ENCODE measurements at regions not wholly inside any gene's neighbourhood (a gene's known extent, or its start where the extent isn't known, plus 50 kb on each side); places are given as distances from the start of the nearest gene placed in this dataset.
A peak's percentile ranks its signal among the peaks of the same experiment; 100 is the strongest.

- no peaks in the 10 kb centered on the region for H3K9me3 ChIP-seq (ENCODE audit: low read depth)
- no peaks in the 10 kb centered on the region for H3K27me3 ChIP-seq
- DNase-seq (ENCODE audit: low read depth in 1 of 2, low spot score in 1 of 2): no peak
- H3K36me3 ChIP-seq: no peaks in the 10 kb centered on the region
- peaks cover 4% of the 10 kb centered on the region for H3K4me1 ChIP-seq (ENCODE audit: low read depth)
- no peak for TF ChIP-seq CTCF (IDR thresholded peaks at IDR 0.05; ENCODE audit: low read depth, low read length)
- no peak overlapping the region for H3K4me3 ChIP-seq
- no peak overlapping the region for H3K27ac ChIP-seq
Observed at GRCh38 chr6:150761771-150762170, 103.7 kb upstream of the MTHFD1L start.

DNA sequence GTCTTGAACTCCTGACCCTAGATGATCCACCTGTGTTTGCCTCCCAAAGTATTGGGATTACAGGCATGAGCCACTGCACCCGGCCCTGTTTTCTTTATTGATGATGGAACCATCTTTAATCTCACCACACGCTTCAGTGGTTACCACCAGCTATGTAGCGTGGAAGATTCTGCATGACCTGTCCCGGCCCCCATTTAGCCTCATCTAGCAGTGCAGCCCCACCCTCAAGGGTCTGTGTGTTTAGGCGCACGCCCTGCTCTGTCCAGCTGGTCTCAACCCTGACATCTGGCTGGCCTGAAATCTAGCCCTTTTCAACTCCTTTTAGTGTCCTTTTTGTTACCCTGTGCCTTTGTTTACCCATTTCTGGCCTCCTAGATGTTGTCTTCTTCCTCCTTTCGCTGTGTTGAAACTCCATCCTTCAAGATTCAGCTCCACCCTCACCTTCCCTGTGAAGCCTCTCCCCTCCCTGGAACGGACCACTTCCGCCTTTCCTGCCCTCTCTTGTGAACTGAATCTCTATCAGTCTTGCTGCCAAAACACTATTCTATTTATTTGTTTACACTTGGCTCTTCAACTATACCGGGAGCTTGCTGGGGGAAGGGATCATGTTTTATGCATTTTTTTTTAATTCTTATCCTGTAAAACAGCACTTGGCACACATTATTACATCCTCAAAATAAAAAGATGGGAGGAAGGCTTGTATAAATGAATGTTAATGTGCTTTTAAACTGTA is 101.0 kb upstream of the MTHFD1L start:
- H3K27me3 ChIP-seq: no peaks in the 10 kb centered on the region
- no peaks in the 10 kb centered on the region for H3K36me3 ChIP-seq
- no peak overlapping the region for H3K4me3 ChIP-seq
- peaks cover 14% of the 10 kb centered on the region for H3K4me1 ChIP-seq (ENCODE audit: low read depth)
- DNase-seq (ENCODE audit: low read depth in 1 of 2, low spot score in 1 of 2): no peak
- H3K9me3 ChIP-seq (ENCODE audit: low read depth): no peaks in the 10 kb centered on the region
- H3K27ac ChIP-seq: no peak overlapping the region
- no peak for TF ChIP-seq CTCF (IDR thresholded peaks at IDR 0.05; ENCODE audit: low read depth, low read length)

DNA sequence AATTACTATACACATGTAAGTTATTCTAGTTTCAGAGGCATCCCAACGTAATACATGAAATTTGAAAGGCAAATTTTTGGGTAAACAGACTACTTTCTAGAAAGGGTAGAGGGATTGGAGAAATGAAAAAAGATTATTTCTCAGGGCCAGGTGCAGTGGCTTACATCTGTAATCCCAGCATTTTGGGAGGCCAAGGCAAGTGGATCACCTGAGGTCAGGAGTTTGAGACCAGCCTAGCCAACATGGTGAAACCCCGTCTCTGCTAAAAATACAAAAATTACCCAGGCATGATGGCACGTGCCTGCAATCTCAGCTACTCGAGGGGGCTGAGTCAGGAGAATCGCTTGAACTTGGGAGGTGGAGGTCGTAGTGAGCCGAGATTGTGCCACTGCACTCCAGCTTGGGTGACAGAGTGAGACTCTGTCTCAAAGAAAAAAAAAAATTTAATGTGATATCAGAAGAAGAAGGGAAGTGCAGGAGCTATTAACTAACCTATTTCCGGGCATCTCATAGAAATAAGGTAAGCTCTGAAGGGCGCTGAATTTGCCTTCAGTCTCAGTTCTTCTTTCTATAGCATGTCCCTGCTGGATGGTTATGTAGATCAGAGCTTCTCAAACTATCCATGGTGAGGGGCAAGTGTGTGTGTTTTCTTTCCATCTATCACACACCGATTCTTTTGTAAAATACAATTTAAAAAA is 100.3 kb upstream of the MTHFD1L start:
- H3K4me1 ChIP-seq (ENCODE audit: low read depth): peaks cover 14% of the 10 kb centered on the region
- no peaks in the 10 kb centered on the region for H3K27me3 ChIP-seq
- no peak for DNase-seq (ENCODE audit: low read depth in 1 of 2, low spot score in 1 of 2)
- TF ChIP-seq CTCF (IDR thresholded peaks at IDR 0.05; ENCODE audit: low read depth, low read length): no peak
- H3K36me3 ChIP-seq: no peaks in the 10 kb centered on the region
- no peaks in the 10 kb centered on the region for H3K9me3 ChIP-seq (ENCODE audit: low read depth)
- H3K4me3 ChIP-seq: no peak overlapping the region
- H3K27ac ChIP-seq: no peak overlapping the region

DNA sequence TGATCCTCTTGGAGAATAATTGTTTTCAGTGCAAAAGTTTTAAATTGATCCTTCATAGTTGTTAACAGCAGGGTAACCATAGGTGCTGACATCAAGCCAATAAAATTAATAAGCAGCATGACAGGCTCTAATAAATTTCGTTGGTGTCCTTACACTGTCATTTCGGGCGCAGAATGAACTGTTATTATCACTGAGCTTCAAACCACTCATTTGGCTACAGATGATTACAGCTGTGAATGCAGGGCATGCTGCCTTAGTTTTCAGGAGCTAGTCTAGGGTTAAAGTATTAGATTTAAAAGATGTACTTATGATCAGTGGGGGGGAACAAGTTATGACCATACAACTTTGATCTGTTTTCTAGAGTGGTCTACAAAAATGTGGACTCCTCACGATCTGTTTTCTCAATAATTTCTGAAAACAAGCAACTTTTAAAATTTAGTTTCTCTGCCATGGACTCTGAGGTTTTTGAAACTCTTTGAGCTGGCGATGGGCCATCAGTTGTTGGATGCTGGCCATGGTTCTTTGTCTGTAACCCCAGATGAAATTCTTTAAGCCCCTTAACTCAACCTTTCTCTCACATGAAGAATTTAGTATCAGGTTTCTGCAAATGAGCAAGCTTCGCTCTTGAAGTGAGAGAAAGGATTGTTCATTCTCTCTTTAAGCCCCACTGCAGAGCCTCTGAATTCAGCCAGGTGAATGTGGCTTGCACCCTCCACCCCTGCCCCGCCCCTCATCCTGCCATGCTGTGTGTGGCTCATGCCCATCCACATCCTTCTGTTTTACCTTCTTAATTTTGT is 99.1 kb upstream of the MTHFD1L start:
- Histone ChIP-seq H3K27me3 (no peaks in the 10 kb centered on the region), H3K4me3 (no peak overlapping the region), H3K9me3 (ENCODE audit: low read depth) (no peaks in the 10 kb centered on the region), H3K27ac (no peak overlapping the region), H3K4me1 (ENCODE audit: low read depth) (peaks cover 14% of the 10 kb centered on the region), H3K36me3 (no peaks in the 10 kb centered on the region)
- peak in 1 of 2 donors; percentile 52 for DNase-seq (ENCODE audit: low read depth in 1 of 2, low spot score in 1 of 2)
- TF ChIP-seq CTCF (IDR thresholded peaks at IDR 0.05; ENCODE audit: low read depth, low read length): no peak

DNA sequence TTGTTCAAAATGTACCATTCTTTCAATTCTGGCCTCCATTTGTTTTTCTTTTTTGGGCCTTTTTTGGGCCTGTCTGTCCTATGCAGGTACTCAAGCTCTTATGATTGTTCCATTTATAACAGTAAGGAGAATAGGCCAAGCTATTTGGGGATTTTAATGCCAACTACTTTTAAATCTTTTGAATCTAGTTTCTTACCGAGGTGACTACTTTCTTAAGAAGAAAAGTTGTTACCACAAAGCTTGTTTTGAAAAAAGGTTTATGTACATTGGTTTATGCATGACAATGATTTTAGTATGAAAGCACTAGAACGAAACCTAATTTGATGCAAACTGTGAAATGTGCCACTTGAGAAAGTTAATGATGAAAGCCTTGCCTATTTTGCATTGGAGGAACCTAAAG is 98.3 kb upstream of the MTHFD1L start:
- Histone ChIP-seq H3K9me3 (ENCODE audit: low read depth) (no peaks in the 10 kb centered on the region), H3K4me1 (ENCODE audit: low read depth) (peaks cover 14% of the 10 kb centered on the region), H3K36me3 (no peaks in the 10 kb centered on the region), H3K27me3 (no peaks in the 10 kb centered on the region), H3K4me3 (no peak overlapping the region), H3K27ac (no peak overlapping the region)
- DNase-seq (ENCODE audit: low read depth in 1 of 2, low spot score in 1 of 2): no peak
- TF ChIP-seq CTCF (IDR thresholded peaks at IDR 0.05; ENCODE audit: low read depth, low read length): no peak

All from cardiac muscle cell (in vitro differentiated cells and primary cell).